ENCODE measurements at regions not wholly inside any gene's neighbourhood (a gene's known extent, or its start where the extent isn't known, plus 50 kb on each side); places are given as distances from the start of the nearest gene placed in this dataset.

- DNase-seq (ENCODE audit: low read depth) = no peak
Observed at GRCh38 chrX:45868425-45868824, 667.7 kb upstream of the DIPK2B start.

GRCh38 chrX:45862801-45863200 lies 662.1 kb upstream of the DIPK2B start:
- DNase-seq (ENCODE audit: low read depth) = no peak

GRCh38 chrX:45860450-45860849 lies 659.8 kb upstream of the DIPK2B start:
- DNase-seq (ENCODE audit: low read depth) = no peak

- DNase-seq (ENCODE audit: low read depth) = no peak
Observed at GRCh38 chrX:45859407-45859806, 658.7 kb upstream of the DIPK2B start.

GRCh38 chrX:45852884-45853283 lies 652.2 kb upstream of the DIPK2B start:
- no peak for DNase-seq (ENCODE audit: low read depth)

- DNase-seq (ENCODE audit: low read depth) = peak; percentile 15
Observed at GRCh38 chrX:45851434-45851991, 650.8 kb upstream of the DIPK2B start.

GRCh38 chrX:45850775-45851433 lies 650.2 kb upstream of the DIPK2B start:
- DNase-seq (ENCODE audit: low read depth) = no peak

GRCh38 chrX:45850197-45850774 lies 649.6 kb upstream of the DIPK2B start:
- DNase-seq (ENCODE audit: low read depth) = no peak

- DNase-seq (ENCODE audit: low read depth) = no peak
Observed at GRCh38 chrX:45849261-45849862, 648.7 kb upstream of the DIPK2B start.

- no peak for DNase-seq (ENCODE audit: low read depth)
Observed at GRCh38 chrX:45847961-45848360, 647.3 kb upstream of the DIPK2B start.

- DNase-seq (ENCODE audit: low read depth) = no peak
Observed at GRCh38 chrX:45846328-45846727, 645.7 kb upstream of the DIPK2B start.

- no peak for DNase-seq (ENCODE audit: low read depth)
Observed at GRCh38 chrX:45845142-45845541, 644.5 kb upstream of the DIPK2B start.

GRCh38 chrX:45843518-45843917 lies 642.8 kb upstream of the DIPK2B start:
- no peak for DNase-seq (ENCODE audit: low read depth)

GRCh38 chrX:45842926-45843315 lies 642.2 kb upstream of the DIPK2B start:
- no peak for DNase-seq (ENCODE audit: low read depth)

GRCh38 chrX:45842207-45842925 lies 641.7 kb upstream of the DIPK2B start:
- no peak for DNase-seq (ENCODE audit: low read depth)

GRCh38 chrX:45840411-45840950 lies 639.8 kb upstream of the DIPK2B start:
- no peak for DNase-seq (ENCODE audit: low read depth)

GRCh38 chrX:45830343-45830742 lies 629.7 kb upstream of the DIPK2B start:
- no peak for DNase-seq (ENCODE audit: low read depth)

GRCh38 chrX:45824471-45824870 lies 623.8 kb upstream of the DIPK2B start:
- no peak for DNase-seq (ENCODE audit: low read depth)

GRCh38 chrX:45823536-45823935 lies 622.9 kb upstream of the DIPK2B start:
- DNase-seq (ENCODE audit: low read depth) = no peak

GRCh38 chrX:45822124-45822523 lies 621.4 kb upstream of the DIPK2B start:
- no peak for DNase-seq (ENCODE audit: low read depth)

- DNase-seq (ENCODE audit: low read depth) = no peak
Observed at GRCh38 chrX:45818913-45819312, 618.2 kb upstream of the DIPK2B start.

GRCh38 chrX:45815441-45815840 lies 614.8 kb upstream of the DIPK2B start:
- DNase-seq (ENCODE audit: low read depth) = no peak
